Colonic mucosa (tissue), 4 donors: ENCODE measurements at regions not wholly inside any gene's neighbourhood (a gene's known extent, or its start where the extent isn't known, plus 50 kb on each side); places are given as distances from the start of the nearest gene placed in this dataset.

Experiments used
- DNase-seq: peaks from one replicate; pipeline ENCODE4 v3.0.0-alpha.2; 2020
- H3K27ac ChIP-seq: fragments of 200-600 bp; one replicate; pipeline ENCODE4 v1.8.0; 2021
- H3K27me3 ChIP-seq: fragments of 200-600 bp; one replicate; pipeline ENCODE4 v1.8.0; 2021
- H3K36me3 ChIP-seq: fragments of 200-600 bp; one replicate; pipeline ENCODE4 v1.8.0; 2021
- H3K4me1 ChIP-seq: fragments of 200-600 bp; one replicate; pipeline ENCODE4 v1.8.0; 2021; ENCODE audit warnings: mild to moderate bottlenecking
- H3K4me3 ChIP-seq: fragments of 200-600 bp; one replicate; pipeline ENCODE4 v1.8.0; 2021
- H3K9ac ChIP-seq, 2 donors: one replicate each; pipeline ENCODE4 v1.7.0; 2013; ENCODE audit warnings: control low read depth in 2 of 2, low read depth in 2 of 2, low read length in 2 of 2
- H3K9me3 ChIP-seq: fragments of 200-600 bp; one replicate; pipeline ENCODE4 v1.8.0; 2021
- CTCF ChIP-seq: fragments of 200-600 bp; IDR thresholded peaks from one replicate; pipeline ENCODE4 v1.8.0; 2022; ENCODE audit warnings: antibody characterized with exemption, mild to moderate bottlenecking
- intact Hi-C: fragments of 100-400 bp; cut with DNase I; formaldehyde crosslinking; loops from one replicate; pipeline ENCODE4 v1.14.1; 2022
- donor health status: healthy.
- donor health status: DM: no; HTN: no; CAD: no.
- donor health status: DM: no; HTN: no; CAD: no.

- no peak for TF ChIP-seq CTCF
- Histone ChIP-seq H3K9ac (no peak overlapping the region), H3K9me3 (no peaks in the 10 kb centered on the region), H3K36me3 (no peaks in the 10 kb centered on the region), H3K27me3 (no peaks in the 10 kb centered on the region), H3K4me1 (no peaks in the 10 kb centered on the region), H3K4me3 (no peak overlapping the region), H3K27ac (no peak overlapping the region)
- DNase-seq, result no peak
- intact Hi-C loops, result no loop called here
Measured at GRCh38 chr14:48341069-48341468, 665.7 kb upstream of the MDGA2 start.

- no peaks in the 10 kb centered on the region for H3K9me3 ChIP-seq
- DNase-seq, result no peak
- no peak overlapping the region for H3K4me3 ChIP-seq
- H3K4me1 ChIP-seq, result no peaks in the 10 kb centered on the region
- H3K9ac ChIP-seq, result no peak overlapping the region
- H3K36me3 ChIP-seq, result no peaks in the 10 kb centered on the region
- TF ChIP-seq CTCF, result no peak
- H3K27ac ChIP-seq, result no peak overlapping the region
- intact Hi-C loops, result no loop called here
- no peaks in the 10 kb centered on the region for H3K27me3 ChIP-seq
Measured at GRCh38 chr14:48333221-48333920, 658.0 kb upstream of the MDGA2 start.

GRCh38 chr14:48331421-48331820 is 656.0 kb upstream of the MDGA2 start:
- Histone ChIP-seq H3K4me1 (no peaks in the 10 kb centered on the region), H3K4me3 (no peak overlapping the region)
- no peak for TF ChIP-seq CTCF

GRCh38 chr14:48325486-48325885 is 650.1 kb upstream of the MDGA2 start:
- TF ChIP-seq CTCF, result no peak
- Histone ChIP-seq H3K27me3 (no peaks in the 10 kb centered on the region), H3K27ac (no peak overlapping the region), H3K9ac (no peak overlapping the region), H3K4me1 (no peaks in the 10 kb centered on the region), H3K4me3 (no peak overlapping the region), H3K9me3 (no peaks in the 10 kb centered on the region), H3K36me3 (no peaks in the 10 kb centered on the region)
- intact Hi-C loops, result no loop called here
- DNase-seq, result no peak

More at GRCh38 chr14:48331421-48331820, 656.0 kb upstream of the MDGA2 start:
- intact Hi-C loops, result no loop called here
- H3K9ac ChIP-seq, result no peak overlapping the region
- H3K27ac ChIP-seq, result no peak overlapping the region
- H3K9me3 ChIP-seq, result no peaks in the 10 kb centered on the region
- no peaks in the 10 kb centered on the region for H3K36me3 ChIP-seq
- DNase-seq, result no peak
- H3K27me3 ChIP-seq, result no peaks in the 10 kb centered on the region

GRCh38 chr14:48323665-48324064 is 648.3 kb upstream of the MDGA2 start:
- Histone ChIP-seq H3K9ac (no peak overlapping the region), H3K4me3 (no peak overlapping the region), H3K9me3 (no peaks in the 10 kb centered on the region), H3K27me3 (no peaks in the 10 kb centered on the region), H3K4me1 (no peaks in the 10 kb centered on the region), H3K36me3 (no peaks in the 10 kb centered on the region), H3K27ac (no peak overlapping the region)
- no peak for TF ChIP-seq CTCF
- intact Hi-C loops, result no loop called here
- no peak for DNase-seq
